Liver (tissue), 8 donors: ENCODE measurements at regions not wholly inside any gene's neighbourhood (a gene's known extent, or its start where the extent isn't known, plus 50 kb on each side); places are given as distances from the start of the nearest gene placed in this dataset.

ENCODE experiments used
- DNase-seq: peaks from one replicate; pipeline ENCODE4 v3.0.0-alpha.2; 2017; ENCODE audit warnings: low spot score
- H3K27ac ChIP-seq, 2 donors: one replicate each; pipeline ENCODE4 v1.7.0; 2013; ENCODE audit warnings: inconsistent platforms in 2 of 2, low read length in 2 of 2, control low read depth in 1 of 2, low read depth in 1 of 2, mild to moderate bottlenecking in 1 of 2
- H3K27me3 ChIP-seq, 4 donors: one replicate each; pipeline versions ENCODE4 v1.6.1 to v1.7.0; 2013; ENCODE audit warnings: low read length in 3 of 4, inconsistent platforms in 1 of 4, mild to moderate bottlenecking in 1 of 4, moderate library complexity in 1 of 4; ENCODE audit not compliant: control insufficient read depth in 4 of 4, insufficient read depth in 4 of 4
- H3K36me3 ChIP-seq, 4 donors: one replicate each; pipeline versions ENCODE4 v1.6.1 to v1.7.0; 2013; ENCODE audit warnings: low read length in 3 of 4, mild to moderate bottlenecking in 3 of 4, low read depth in 1 of 4, moderate library complexity in 1 of 4; ENCODE audit not compliant: control insufficient read depth in 4 of 4, insufficient read depth in 3 of 4
- H3K4me1 ChIP-seq, 4 donors: one replicate each; pipeline versions ENCODE4 v1.6.1 to v1.7.0; 2013; ENCODE audit warnings: low read length in 3 of 4, mild to moderate bottlenecking in 3 of 4, moderate library complexity in 1 of 4; ENCODE audit not compliant: control insufficient read depth in 4 of 4, insufficient read depth in 4 of 4
- H3K4me3 ChIP-seq, 3 donors: one replicate each; pipeline versions ENCODE4 v1.6.1 to v1.7.0; 2013; ENCODE audit warnings: low read length in 3 of 3, control low read depth in 1 of 3, low read depth in 1 of 3, mild to moderate bottlenecking in 1 of 3
- H3K9ac ChIP-seq, 2 donors: one replicate each; pipeline ENCODE4 v1.7.0; 2013; ENCODE audit warnings: low read length in 2 of 2, mild to moderate bottlenecking in 2 of 2, moderate library complexity in 2 of 2, control low read depth in 1 of 2, low read depth in 1 of 2
- H3K9me3 ChIP-seq, 4 donors: one replicate each; pipeline versions ENCODE4 v1.6.1 to v1.7.0; 2013; ENCODE audit warnings: low read length in 3 of 4; ENCODE audit not compliant: control insufficient read depth in 4 of 4
- EGR1 ChIP-seq, 2 donors: IDR thresholded peaks; 2 replicates each; pipeline ENCODE4 v1.6.1; 2016 to 2018; ENCODE audit warnings: antibody characterized with exemption in 2 of 2, low read depth in 2 of 2
- FOXA1 ChIP-seq: IDR thresholded peaks from 2 replicates; pipeline ENCODE4 v1.6.1; 2016; ENCODE audit warnings: antibody characterized with exemption
- FOXA2 ChIP-seq: IDR thresholded peaks from 2 replicates; pipeline ENCODE4 v1.6.1; 2016; ENCODE audit warnings: antibody characterized with exemption
- GABPA ChIP-seq, 2 donors: IDR thresholded peaks in 1 of 2; conservative IDR thresholded peaks in 1 of 2; 2 replicates each; pipeline ENCODE4 v1.6.1; 2016; ENCODE audit warnings: antibody characterized with exemption in 2 of 2, mild to moderate bottlenecking in 1 of 2, moderate library complexity in 1 of 2
- HNF4A ChIP-seq, 2 donors: conservative IDR thresholded peaks; 2 replicates each; pipeline ENCODE4 v1.6.1; 2016; ENCODE audit warnings: antibody characterized with exemption in 2 of 2, mild to moderate bottlenecking in 2 of 2
- HNF4G ChIP-seq: IDR thresholded peaks from 2 replicates; pipeline ENCODE4 v1.6.1; 2016; ENCODE audit warnings: antibody characterized with exemption
- JUND ChIP-seq, 2 donors: IDR thresholded peaks; 2 replicates each; pipeline ENCODE4 v1.6.1; 2016; ENCODE audit warnings: antibody characterized with exemption in 2 of 2
- NR2F2 ChIP-seq: IDR thresholded peaks from 2 replicates; pipeline ENCODE4 v1.6.1; 2016; ENCODE audit warnings: antibody characterized with exemption
- RAD21 ChIP-seq, 2 donors: IDR thresholded peaks; 2 replicates each; pipeline ENCODE4 v1.6.1; 2016; ENCODE audit warnings: antibody characterized with exemption in 2 of 2, mild to moderate bottlenecking in 2 of 2
- RXRA ChIP-seq, 2 donors: IDR thresholded peaks; 2 replicates each; pipeline ENCODE4 v1.6.1; 2017 to 2018; ENCODE audit warnings: antibody characterized with exemption in 2 of 2, mild to moderate bottlenecking in 1 of 2
- SP1 ChIP-seq: IDR thresholded peaks from 2 replicates; pipeline ENCODE4 v1.6.1; 2018; ENCODE audit warnings: antibody characterized with exemption, mild to moderate bottlenecking
- TAF1 ChIP-seq: conservative IDR thresholded peaks from 2 replicates; pipeline ENCODE4 v1.6.1; 2016; ENCODE audit warnings: antibody characterized with exemption, mild to moderate bottlenecking
- YY1 ChIP-seq: IDR thresholded peaks from 2 replicates; pipeline ENCODE4 v1.6.1; 2016; ENCODE audit warnings: antibody characterized with exemption, mild to moderate bottlenecking
- WGBS: extraction: QIAGEN DNeasy Blood & Tissue Kit; methylation state at CpG from one replicate; pipeline ENCODE4 v1.1.7; 2013; 5-methylcytosine and 5-hydroxymethylcytosine counted together
- TF ChIP-seq, protein P1 (sequence below): fragments of 150-350 bp; IDR thresholded peaks from 2 replicates; pipeline ENCODE4 v1.5.1; 2017; ENCODE audit warnings: improper control_type of control experiment, low read depth, low read length; ENCODE audit not compliant: missing input control
- TF ChIP-seq, protein P2 (sequence below): IDR thresholded peaks from 2 replicates; pipeline ENCODE4 v1.6.1; 2016; ENCODE audit warnings: antibody characterized with exemption
- TF ChIP-seq, protein P3 (sequence below): IDR thresholded peaks from 2 replicates; pipeline ENCODE4 v1.6.1; 2016; ENCODE audit warnings: antibody characterized with exemption, mild to moderate bottlenecking
- TF ChIP-seq, protein P4 (sequence below): IDR thresholded peaks from 2 replicates; pipeline ENCODE4 v1.6.1; 2016; ENCODE audit warnings: antibody characterized with exemption
- TF ChIP-seq, protein P5 (sequence below): IDR thresholded peaks from 2 replicates; pipeline ENCODE4 v1.6.1; 2016; ENCODE audit warnings: antibody characterized with exemption
- donor health status: healthy.
- donor health status: healthy.
- donor health status: healthy.
- donor health status: healthy.
- donor health status: healthy.

DNA sequence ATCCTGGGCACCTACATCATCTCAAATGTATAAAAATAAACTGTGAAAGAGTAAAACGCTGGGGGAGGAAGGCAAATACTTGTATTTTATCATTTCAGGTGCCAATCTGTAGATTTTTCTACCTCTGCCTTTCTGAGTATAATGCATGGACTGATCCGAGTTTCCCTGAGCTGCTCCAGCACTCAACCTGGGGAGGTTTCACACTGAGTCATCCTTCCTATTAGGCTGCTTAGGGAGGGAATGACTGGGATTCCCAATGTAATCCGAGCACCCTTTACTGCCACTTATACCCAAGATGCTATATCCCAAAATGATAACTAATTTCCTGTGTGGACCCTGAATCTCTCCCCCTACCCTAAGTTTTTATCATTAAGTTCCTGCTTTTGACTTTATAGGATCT is 126.6 kb downstream of the HNRNPD start:
- WGBS = 71% methylated on average over 3 of the region's 3 CpGs
- TF ChIP-seq NR2F2 (no peak), JUND (IDR thresholded peaks at IDR 0.05) (no peak), RAD21 (IDR thresholded peaks at IDR 0.05) (no peak), FOXA2 (no peak), TAF1 (no peak), HNF4G (no peak), RXRA (IDR thresholded peaks at IDR 0.05) (no peak), EGR1 (IDR thresholded peaks at IDR 0.05; ENCODE audit: low read depth in 2 of 2) (no peak), HNF4A (conservative IDR thresholded peaks at IDR 0.05) (no peak), FOXA1 (no peak), YY1 (no peak), SP1 (no peak), GABPA (IDR thresholded peaks at IDR 0.05 in 1 of 2, conservative IDR thresholded peaks at IDR 0.05 in 1 of 2) (no peak)
- TF ChIP-seq, protein P1, sequence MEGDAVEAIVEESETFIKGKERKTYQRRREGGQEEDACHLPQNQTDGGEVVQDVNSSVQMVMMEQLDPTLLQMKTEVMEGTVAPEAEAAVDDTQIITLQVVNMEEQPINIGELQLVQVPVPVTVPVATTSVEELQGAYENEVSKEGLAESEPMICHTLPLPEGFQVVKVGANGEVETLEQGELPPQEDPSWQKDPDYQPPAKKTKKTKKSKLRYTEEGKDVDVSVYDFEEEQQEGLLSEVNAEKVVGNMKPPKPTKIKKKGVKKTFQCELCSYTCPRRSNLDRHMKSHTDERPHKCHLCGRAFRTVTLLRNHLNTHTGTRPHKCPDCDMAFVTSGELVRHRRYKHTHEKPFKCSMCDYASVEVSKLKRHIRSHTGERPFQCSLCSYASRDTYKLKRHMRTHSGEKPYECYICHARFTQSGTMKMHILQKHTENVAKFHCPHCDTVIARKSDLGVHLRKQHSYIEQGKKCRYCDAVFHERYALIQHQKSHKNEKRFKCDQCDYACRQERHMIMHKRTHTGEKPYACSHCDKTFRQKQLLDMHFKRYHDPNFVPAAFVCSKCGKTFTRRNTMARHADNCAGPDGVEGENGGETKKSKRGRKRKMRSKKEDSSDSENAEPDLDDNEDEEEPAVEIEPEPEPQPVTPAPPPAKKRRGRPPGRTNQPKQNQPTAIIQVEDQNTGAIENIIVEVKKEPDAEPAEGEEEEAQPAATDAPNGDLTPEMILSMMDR = no peak
- TF ChIP-seq, protein P2, sequence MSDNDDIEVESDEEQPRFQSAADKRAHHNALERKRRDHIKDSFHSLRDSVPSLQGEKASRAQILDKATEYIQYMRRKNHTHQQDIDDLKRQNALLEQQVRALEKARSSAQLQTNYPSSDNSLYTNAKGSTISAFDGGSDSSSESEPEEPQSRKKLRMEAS = no peak
- TF ChIP-seq, protein P3, sequence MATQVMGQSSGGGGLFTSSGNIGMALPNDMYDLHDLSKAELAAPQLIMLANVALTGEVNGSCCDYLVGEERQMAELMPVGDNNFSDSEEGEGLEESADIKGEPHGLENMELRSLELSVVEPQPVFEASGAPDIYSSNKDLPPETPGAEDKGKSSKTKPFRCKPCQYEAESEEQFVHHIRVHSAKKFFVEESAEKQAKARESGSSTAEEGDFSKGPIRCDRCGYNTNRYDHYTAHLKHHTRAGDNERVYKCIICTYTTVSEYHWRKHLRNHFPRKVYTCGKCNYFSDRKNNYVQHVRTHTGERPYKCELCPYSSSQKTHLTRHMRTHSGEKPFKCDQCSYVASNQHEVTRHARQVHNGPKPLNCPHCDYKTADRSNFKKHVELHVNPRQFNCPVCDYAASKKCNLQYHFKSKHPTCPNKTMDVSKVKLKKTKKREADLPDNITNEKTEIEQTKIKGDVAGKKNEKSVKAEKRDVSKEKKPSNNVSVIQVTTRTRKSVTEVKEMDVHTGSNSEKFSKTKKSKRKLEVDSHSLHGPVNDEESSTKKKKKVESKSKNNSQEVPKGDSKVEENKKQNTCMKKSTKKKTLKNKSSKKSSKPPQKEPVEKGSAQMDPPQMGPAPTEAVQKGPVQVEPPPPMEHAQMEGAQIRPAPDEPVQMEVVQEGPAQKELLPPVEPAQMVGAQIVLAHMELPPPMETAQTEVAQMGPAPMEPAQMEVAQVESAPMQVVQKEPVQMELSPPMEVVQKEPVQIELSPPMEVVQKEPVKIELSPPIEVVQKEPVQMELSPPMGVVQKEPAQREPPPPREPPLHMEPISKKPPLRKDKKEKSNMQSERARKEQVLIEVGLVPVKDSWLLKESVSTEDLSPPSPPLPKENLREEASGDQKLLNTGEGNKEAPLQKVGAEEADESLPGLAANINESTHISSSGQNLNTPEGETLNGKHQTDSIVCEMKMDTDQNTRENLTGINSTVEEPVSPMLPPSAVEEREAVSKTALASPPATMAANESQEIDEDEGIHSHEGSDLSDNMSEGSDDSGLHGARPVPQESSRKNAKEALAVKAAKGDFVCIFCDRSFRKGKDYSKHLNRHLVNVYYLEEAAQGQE = no peak
- TF ChIP-seq, protein P4, sequence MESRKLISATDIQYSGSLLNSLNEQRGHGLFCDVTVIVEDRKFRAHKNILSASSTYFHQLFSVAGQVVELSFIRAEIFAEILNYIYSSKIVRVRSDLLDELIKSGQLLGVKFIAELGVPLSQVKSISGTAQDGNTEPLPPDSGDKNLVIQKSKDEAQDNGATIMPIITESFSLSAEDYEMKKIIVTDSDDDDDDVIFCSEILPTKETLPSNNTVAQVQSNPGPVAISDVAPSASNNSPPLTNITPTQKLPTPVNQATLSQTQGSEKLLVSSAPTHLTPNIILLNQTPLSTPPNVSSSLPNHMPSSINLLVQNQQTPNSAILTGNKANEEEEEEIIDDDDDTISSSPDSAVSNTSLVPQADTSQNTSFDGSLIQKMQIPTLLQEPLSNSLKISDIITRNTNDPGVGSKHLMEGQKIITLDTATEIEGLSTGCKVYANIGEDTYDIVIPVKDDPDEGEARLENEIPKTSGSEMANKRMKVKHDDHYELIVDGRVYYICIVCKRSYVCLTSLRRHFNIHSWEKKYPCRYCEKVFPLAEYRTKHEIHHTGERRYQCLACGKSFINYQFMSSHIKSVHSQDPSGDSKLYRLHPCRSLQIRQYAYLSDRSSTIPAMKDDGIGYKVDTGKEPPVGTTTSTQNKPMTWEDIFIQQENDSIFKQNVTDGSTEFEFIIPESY = no peak
- TF ChIP-seq, protein P5, sequence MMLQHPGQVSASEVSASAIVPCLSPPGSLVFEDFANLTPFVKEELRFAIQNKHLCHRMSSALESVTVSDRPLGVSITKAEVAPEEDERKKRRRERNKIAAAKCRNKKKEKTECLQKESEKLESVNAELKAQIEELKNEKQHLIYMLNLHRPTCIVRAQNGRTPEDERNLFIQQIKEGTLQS = no peak

More for the DNA sequence above, 126.6 kb downstream of the HNRNPD start:
- DNase-seq = no peak
- no peaks in the 10 kb centered on the region for H3K27me3 ChIP-seq
- no peak overlapping the region for H3K27ac ChIP-seq
- H3K36me3 ChIP-seq = no peaks in the 10 kb centered on the region
- peaks cover 0 to 3% (median 0%) of the 10 kb centered on the region in 4 donors for H3K4me1 ChIP-seq
- H3K9ac ChIP-seq = no peak overlapping the region
- H3K9me3 ChIP-seq = no peaks in the 10 kb centered on the region
- H3K4me3 ChIP-seq = no peak overlapping the region
